NCI-H2171 treated with DMSO at 0.1 percent for 48 hours (cell line): ENCODE measurements at regions not wholly inside any gene's neighbourhood (a gene's known extent, or its start where the extent isn't known, plus 50 kb on each side); places are given as distances from the start of the nearest gene placed in this dataset.

ENCODE experiments used
- DNase-seq: peaks from one replicate; lab custom pipeline; 2025; lab: John Stamatoyannopoulos, UW

DNA sequence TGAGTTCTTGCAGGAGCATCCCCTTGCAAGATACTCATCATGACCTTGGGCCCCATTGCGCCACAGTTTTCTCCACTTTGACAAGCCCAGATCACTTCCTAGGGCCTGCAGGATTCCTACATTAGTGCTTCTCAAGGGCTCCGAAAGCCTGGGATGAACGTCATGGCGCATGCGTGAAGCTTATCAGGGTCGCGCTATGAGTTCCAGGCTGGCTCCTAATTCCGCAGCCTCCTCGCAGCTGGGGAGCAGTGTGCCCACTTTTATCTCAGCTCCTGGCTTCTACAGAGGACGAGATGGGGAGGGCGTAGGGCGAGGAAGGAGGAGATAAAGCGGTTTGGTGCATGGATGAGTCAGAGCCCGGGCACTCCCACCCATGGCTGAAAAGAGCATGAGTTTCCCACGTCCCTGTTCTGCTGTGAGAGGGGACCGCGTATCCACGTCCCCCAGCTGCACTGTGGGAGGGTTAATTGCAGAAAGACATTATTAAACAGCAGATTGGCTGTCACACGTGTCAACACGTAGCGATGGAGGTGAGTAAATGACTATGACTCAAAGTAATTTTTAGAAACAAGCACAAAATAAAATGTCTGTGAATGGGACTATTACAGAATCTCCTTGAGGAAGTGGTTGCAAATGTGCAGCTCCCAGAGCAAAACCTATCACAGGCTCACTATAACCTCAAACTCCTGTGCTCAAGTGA lies 72.9 kb upstream of the DSP start:
- DNase-seq, result no peak

DNA sequence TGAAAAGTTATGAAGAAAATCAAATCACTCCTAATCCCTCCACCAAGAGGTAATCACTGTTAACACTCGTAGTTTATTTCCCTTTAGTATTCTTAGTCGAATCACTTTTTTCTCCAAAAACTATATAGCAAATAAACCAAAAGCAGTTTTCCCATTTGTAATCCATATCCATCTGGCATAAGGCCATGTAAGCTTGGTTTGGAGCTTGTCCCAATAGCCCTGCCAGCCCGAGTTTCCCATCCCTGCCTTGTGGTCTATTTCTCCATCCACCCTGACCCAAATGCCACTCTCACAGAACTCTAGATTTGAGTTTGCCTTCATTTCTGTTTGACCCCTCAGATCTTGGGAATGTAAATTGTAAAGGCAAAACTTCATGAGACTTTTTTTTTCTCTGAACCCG lies 71.8 kb upstream of the DSP start:
- DNase-seq, result no peak

DNA sequence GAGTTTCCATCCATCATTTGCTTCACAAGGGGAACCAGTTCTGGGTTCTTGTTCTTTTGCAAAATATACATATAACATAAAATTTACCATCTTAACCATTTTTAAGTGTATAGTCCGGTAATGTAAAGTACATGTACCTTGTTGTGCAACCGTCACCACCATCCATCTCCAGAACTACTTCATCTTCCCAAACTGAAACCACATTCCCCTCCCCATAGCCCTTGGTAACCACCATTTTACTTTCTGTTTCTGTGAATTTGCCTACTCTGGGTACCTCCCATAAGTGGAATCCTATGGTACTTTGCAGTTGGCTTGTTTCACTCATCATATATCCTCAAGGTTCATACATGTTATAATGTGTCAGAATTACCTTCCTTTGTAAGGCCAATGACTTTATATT lies 70.3 kb upstream of the DSP start:
- no peak for DNase-seq

DNA sequence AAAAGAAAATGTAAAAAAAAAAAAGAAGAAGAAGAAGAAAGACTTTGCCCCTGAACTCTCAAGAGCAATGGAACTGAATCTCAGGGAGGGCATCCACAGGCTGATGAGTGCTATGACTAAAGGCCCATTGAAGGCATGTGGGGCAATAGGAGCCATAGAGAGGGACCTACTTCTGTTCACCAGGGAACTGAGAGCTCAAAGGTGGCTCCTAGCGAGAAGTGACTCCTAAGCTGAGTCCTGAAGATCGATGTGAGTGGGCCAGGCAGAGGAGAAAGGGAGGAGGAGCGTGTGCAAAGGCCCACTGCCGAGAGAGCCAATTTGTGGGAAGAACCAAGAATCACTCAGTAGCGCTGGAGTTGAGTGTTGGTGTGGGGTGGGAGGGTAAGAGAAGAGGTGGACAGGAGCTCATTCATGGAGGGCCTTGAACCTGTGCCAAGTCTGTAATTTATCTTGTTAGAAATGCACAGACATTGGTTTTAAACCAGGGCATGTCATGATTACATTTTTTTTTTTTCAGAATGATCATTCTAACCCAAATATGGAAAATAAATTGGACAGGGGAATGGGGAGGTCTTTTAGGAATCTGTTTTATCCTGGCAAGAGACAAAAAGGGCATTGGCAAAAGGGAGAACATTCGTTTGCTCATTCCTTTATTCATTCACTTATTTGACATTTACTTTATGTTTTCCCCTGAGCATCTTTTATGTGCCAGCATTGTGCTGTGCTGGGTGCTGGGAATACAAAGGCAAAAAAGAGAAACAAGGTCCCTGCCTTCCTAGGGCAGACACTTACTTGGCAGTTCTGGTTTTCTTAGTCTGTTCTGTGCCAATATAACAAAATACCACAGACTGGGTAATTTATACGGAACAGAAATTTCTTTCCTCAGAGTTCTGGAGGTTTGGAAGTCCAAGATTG lies 67.4 kb upstream of the DSP start:
- DNase-seq, result no peak

DNA sequence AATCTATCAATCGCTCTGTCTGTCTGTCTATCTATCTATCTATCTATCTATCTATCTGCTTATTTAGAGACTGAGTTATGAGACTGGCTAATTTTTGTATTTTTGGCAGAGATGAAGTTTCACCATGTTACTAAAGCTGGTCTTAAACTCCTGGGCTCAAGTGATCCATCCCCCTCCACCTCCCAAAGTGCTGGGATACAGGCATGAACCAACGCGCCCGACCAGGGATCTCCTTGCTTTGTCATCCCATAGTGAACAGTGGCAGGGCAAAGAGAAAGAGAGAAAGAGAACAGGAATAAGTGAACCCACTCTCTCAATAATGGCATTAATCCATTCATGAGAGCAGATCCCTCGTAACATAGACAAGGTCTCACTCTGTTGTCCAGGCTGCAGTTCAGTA lies 66.4 kb upstream of the DSP start:
- no peak for DNase-seq

DNA sequence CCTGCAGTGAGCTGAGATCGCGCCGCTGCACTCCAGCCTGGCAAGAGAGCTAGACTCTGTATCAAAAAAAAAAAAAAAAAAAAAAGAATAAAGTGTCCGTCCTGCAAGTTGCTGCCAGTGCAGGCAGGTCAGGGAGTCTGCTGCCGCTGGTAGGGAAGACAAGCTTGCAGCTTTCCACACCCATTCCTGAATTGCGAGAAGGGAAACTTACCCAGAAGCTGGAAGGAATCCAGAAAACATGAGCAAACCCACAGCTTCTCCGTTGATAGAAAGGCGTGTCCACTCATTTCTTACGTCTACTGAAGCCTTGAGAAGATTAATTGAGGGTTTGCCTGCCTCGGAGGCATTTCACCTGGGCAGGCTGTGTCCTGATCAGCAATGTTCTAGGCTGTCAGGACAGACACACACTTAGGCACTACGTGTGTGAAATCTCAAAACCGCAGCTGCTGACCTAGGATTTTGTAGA lies 61.6 kb upstream of the DSP start:
- DNase-seq, result peak; percentile 25

DNA sequence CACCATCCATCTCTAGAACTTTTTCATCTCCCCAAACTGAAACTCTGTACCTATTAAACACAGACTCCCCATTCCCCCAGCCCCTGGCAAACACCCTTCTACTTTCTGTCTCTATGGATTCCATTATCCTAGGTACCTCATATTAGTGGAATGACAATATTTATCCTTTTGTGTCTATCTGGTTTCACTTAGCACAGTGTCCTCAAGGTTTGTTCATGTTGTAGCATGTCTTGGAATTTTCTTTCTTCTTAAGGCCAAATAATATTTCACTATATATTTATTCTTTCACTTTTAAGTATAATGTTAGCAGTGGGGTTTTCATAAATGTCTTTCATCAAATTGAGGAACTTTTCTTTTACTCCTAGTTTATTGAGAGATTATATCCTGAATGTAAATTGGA lies 56.8 kb upstream of the DSP start:
- DNase-seq, result no peak

DNA sequence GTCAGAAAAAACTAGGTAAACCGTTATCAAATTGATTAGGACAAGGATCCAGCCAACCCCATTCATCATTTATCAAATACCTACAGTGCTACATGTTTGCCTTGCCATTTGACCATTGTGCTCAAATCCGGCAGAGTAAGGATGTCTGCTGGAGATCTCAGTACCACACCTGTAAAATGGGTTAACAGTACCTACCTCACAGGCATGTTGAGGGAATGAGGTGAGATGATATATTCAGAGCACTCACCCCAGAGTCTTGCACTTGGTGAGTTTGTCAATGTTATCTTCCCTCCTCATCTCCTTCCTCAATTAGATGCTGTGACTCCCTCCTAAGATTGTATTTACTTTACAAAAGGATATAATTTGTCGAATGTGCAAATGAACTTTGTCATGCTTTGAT lies 54.5 kb upstream of the DSP start:
- no peak for DNase-seq

DNA sequence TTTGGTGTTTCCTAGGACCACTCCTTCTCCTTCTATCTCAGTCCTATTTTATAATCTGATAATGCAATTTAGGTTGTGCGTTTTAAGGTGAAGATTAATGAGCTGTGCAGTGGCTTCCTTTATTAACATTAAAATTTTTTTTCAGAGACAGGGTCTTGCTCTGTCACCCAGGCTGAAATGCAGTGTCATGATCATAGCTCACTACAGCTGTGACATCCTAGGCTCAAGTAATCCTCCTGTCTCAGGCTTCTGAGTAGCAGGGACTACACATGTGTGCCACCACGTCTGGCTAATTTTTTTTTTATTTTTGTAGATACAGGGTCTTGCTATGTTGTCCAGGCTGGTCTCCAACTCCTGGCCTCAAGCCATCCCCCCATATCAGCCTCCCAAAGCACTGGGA lies 53.0 kb upstream of the DSP start:
- DNase-seq, result no peak

DNA sequence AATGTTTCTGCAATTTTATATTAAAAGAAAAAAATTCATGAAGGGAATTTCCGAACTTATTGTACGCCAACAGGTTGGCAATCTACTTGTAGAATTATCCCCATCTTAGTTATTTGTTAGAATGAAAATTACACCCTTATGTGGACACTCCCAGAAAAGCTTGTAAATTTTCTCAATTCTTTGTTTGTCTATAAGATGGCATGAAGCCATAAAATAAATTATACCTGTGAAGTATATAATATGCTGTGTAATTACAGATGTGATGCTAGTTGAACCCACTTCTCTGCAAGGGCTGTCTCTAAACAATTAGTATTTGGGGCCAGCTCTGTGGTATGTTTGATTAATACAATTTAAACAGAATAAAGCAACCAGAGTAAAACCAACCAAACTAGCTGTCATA lies 52.1 kb upstream of the DSP start:
- DNase-seq, result no peak
